DMS153 treated with DMSO at 0.1 percent for 48 hours (cell line): ENCODE measurements at regions not wholly inside any gene's neighbourhood (a gene's known extent, or its start where the extent isn't known, plus 50 kb on each side); places are given as distances from the start of the nearest gene placed in this dataset.

ENCODE experiments used
- DNase-seq: peaks from one replicate; lab custom pipeline; 2025; ENCODE audit not compliant: unreplicated experiment; lab: John Stamatoyannopoulos, UW

- no peak for DNase-seq
Observed at GRCh38 chr18:54100920-54101470, 123.5 kb downstream of the MBD2 start.

DNA sequence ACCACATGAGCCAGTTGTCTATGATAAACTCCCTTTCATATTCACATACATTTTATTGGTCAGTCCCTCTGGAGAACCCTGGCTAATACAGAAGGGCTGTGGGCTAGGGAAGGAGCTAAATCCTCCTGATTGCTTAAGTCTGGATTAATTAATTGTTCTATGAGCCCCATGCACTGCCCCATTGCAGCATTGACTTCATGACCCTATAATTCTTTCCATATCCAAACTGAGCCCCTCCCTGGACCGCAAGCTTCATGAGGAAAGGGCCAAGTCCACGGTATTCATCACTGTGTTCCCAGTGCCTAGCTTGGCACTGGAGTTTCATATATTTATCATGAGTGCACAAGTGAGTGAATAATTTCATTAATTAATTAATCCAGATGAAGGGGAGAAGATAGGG lies 124.0 kb downstream of the MBD2 start:
- DNase-seq, result no peak

- no peak for DNase-seq
Observed at GRCh38 chr18:54094474-54094873, 130.0 kb downstream of the MBD2 start.

DNA sequence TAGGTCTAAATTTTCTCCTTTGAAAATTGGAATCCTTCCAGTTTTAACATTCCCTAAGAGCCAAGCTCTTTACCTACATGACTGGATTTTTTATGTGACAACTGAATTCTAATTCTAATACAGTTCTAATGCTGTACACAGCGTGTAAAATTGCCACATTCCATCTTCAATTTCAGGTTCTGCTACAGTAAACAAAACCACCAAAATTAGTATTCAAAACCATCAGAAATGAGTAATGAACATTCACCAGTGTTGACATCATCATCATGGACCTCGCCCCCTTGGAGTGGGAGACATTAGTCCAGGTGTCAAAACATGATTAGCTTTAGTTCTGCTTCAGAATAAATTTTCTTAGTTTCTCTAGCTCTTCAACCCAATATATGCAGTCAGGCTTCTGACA lies 133.6 kb downstream of the MBD2 start:
- no peak for DNase-seq

DNA sequence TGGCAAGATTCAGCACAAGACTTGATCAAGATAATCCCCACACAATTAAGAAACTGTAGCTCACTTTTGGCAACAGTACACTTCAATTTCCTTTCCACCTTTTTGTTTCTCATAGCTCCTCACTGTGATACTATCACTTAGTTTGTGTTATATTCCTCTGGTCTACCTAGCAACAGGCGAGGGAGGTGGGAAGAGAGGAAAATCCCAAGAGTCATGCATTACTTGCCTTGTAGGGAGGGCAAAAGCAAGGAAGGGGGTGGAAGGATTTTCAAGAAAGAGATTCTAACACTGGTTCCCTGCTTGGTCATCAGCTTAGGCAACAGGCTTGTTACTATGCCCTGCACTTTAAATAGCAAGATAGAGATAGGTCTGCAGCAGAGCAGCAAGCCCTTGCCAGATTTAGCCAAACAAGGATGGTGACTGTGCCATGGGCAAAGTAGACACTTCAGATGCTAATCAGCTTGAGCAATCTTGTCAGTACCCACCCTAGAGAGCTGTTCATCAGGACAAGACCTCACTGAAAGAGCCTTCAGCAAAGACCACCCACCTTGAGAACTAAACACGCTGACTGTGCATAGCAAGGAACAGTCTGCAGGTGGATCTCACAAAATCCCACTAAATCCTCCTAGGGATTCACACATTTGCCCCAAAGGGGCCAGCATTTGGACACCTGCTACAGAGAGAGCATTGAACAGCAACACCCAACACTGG lies 134.6 kb downstream of the MBD2 start:
- no peak for DNase-seq

GRCh38 chr18:54086863-54087262 lies 137.6 kb downstream of the MBD2 start:
- no peak for DNase-seq

GRCh38 chr18:54086046-54086802 lies 138.2 kb downstream of the MBD2 start:
- no peak for DNase-seq

GRCh38 chr18:54080858-54081257 lies 143.6 kb downstream of the MBD2 start:
- DNase-seq, result no peak

DNA sequence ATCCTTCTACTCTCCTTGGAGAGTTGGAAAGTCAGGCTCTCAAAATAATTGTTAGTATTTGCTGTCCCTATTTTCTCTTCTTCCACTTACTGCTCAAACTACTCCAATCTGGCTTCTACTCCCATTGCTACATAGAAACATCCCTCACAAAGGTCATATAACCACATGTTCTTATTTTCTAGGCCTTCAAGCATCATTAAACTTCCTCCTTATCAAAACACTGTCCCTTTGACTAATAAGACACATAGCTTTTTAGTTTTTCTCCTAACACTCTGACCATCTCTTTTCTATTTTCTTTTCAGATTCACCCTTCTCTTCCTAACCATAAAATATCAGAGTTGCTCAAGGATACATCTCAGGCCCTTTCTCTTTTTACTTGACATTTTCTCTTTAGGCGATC lies 148.3 kb downstream of the MBD2 start:
- no peak for DNase-seq

GRCh38 chr18:54075689-54076088 lies 148.8 kb downstream of the MBD2 start:
- DNase-seq, result no peak

DNA sequence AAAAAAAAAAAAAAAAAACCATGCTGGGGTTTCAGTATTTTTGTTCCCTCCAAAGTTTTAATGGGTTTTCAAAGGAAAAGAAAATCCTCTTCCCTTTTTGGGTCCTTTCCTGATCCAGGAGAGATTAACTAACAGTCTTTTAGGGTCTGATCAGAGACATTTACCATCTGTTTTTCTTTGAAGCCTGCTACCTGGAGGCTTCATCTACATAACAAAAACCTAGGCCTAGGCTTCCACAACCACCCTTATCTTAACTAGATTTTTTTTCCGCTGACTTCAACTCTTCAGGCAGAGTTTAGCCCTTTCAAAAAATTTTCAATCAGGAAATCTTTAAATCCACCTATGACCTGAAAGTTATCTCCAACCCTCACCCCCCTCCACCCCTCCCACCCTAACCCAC lies 154.7 kb downstream of the MBD2 start:
- DNase-seq, result no peak

DNA sequence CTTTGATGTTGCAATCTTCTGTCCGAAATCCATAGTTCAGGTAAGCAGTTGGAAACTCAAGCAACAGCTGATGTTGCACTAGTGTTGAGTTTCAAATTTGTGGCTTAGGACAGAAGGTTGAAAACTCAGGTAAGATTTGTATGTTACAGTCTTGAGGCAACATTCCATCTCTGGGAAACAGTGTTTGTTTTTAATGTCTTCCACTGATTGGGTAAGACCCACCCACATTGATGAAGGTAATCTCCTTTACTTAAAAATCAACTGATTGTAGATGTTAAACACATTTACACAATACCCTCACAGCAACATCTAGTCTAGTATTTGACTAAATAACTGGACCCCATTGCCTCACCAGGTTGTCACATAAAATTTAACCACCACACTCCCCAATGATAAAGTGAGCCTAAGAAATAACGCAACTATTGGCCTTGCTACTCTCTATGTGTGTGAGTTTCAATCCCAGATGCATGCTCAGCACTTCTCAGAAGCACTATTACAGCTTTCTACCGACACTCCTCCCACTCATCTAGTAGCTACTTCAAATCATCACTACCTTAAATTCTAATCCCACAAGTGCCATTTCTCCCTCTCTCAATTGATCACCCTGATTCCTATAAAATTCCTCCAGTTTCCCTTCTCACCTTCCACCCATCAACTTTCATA lies 164.0 kb downstream of the MBD2 start:
- DNase-seq, result no peak

DNA sequence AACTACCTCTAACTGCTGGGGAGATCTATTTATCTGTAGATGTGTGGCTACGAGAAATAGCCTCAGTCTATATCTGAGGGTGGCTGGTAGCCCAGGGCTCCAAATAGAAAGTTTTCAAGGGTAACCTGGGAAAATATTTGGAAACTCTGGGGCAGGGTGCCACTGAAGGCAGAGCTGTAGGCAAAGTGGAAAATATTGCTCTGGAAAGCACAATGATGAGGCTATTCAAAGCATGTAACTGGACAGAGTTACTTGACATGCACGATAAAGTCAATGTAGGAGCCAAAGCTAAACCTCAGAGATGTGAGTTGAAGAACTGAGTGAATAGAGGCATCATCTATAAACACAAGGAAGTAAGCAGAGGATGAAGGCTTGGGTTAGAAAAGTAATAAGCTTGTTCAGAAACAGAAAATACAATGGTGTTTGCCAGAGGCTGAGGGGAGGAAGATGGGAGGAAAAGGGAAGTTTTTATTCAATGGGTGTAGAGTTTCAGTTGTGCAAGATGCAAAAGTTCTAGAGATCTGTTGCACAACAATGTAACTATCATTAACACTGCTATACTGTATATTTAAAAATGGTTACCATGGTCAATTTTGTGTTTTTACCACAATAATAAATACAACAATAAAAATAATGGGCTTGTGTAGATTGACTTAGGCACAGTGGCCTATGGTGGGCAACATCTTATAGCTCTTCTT lies 171.6 kb downstream of the MBD2 start:
- DNase-seq, result no peak

DNA sequence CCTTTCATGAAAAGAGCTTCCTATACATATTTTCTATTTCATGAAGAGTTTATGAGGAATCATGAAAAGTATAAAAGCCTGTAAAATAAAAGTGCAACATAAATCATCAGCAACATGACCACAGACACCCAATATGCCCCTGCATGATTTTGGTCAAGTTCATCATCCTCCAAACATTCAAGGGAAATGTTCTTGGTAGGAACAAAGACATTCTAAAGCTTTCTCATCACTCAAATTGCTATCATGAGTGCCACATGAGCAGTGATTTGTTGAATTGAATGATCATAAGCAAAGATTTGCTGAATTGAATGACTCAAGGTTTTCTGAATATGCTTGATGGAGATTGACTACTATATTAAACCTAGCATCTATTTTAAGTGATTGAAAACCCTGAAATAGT lies 172.2 kb downstream of the MBD2 start:
- no peak for DNase-seq

DNA sequence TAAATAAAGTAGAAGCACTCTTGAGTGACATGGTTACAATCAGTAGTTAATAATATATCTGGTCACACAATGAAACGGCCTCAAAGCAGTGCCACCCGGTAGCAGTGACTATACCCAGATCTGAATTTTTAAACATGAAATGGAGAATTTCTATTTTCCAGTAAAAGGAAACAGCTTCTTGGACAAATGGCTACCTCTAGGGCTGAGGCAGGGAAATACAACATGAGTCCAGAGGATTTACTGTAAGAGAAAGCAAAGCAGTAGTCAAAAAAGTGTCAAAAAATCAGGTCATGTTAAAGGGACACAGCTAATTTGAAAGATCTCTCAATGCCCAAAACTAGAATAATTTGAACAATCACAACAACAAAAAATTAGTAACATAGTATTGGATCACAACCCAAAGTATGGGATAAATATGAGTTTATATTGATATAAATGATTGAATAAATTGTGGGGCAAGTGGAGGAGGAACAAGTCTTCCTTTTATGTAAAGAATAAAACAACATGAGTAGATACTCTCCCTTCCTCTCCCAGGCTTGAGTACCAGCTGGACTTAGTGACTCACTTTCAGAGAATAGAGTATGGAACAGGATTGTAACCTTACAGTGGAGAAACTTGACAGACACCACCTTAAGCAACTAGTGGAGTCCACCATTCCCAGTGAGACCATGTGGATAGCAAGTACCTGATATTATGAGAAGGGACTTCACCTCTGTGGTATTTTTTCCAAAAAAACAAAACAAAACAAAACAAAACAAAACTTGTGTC lies 180.8 kb downstream of the MBD2 start:
- DNase-seq, result no peak

- DNase-seq, result no peak
Observed at GRCh38 chr18:54035927-54036326, 188.5 kb downstream of the MBD2 start.

GRCh38 chr18:54033052-54033451 lies 191.4 kb downstream of the MBD2 start:
- DNase-seq, result no peak

DNA sequence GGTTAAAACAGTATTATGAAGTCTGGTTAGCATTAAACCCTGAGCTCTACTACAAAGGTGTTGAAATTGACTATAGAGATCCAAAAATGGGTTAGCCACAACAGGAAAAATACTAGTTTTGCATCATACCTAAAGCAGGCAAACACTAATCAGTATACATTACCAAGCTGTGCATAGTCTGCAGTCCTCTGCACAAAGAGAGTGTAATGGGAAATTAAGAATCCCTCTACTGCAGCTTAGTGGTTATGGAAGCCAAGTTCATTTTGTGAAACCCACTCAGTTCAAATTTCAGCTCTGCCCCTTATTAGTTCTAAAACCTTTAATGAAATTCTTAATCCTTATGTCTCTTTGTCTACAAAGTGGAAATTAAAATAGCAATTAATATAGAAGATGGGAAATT lies 192.1 kb downstream of the MBD2 start:
- no peak for DNase-seq

GRCh38 chr18:54031243-54031642 lies 193.2 kb downstream of the MBD2 start:
- DNase-seq, result no peak

GRCh38 chr18:54030434-54030833 lies 194.0 kb downstream of the MBD2 start:
- no peak for DNase-seq

DNA sequence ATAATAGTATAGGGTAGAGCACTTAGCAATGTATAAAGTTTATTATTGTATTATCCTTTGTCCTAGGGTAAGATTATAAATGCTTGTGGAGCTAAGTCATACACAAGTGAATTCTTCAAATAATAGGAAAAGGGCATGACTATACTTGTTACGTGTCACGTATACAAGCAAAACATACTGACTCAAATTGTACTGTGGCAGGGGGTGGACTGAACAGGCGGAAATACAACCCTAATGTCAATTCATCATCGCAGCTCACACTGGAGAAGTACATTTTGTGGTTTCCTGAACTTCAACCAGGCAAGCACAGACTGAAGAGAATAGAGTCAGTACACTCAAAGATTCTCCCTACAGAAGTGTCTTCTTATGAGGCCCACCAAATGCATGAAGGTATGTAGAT lies 201.0 kb downstream of the MBD2 start:
- no peak for DNase-seq
